T-helper 17 cell (primary cell): ENCODE measurements at regions not wholly inside any gene's neighbourhood (a gene's known extent, or its start where the extent isn't known, plus 50 kb on each side); places are given as distances from the start of the nearest gene placed in this dataset.
"Not testable (repeated sequence)": the region's sequence is repeated elsewhere in the genome, so short reads cannot be mapped to it uniquely, and the experiment has no call there.

ENCODE experiments used
- ATAC-seq: fragments of 150-1000 bp; cut with Tn5 transposase; 2 replicates; pipeline ENCODE4 v1.10.0; 2021; ENCODE audit warnings: mild to moderate bottlenecking, moderate library complexity
- DNase-seq, 3 donors: peaks; one replicate each; pipeline versions ENCODE4 v3.0.0 to v3.0.0-alpha.2; 2020 to 2021
- H3K9me3 ChIP-seq: one replicate; pipeline ENCODE4 v1.7.0; 2013; ENCODE audit warnings: low read length, mild to moderate bottlenecking; ENCODE audit not compliant: control insufficient read depth, poor library complexity, severe bottlenecking
- H3K27ac Mint-ChIP-seq: one replicate; pipeline ENCODE4 v1.8.0; 2022; ENCODE audit warnings: mild to moderate bottlenecking, moderate library complexity, mixed read lengths
- H3K27me3 Mint-ChIP-seq: one replicate; pipeline ENCODE4 v1.8.0; 2022; ENCODE audit warnings: mixed read lengths
- H3K36me3 Mint-ChIP-seq: one replicate; pipeline ENCODE4 v1.8.0; 2022; ENCODE audit warnings: low read depth, mixed read lengths
- H3K4me1 Mint-ChIP-seq: one replicate; pipeline ENCODE4 v1.8.0; 2022; ENCODE audit warnings: mild to moderate bottlenecking, mixed read lengths
- H3K4me3 Mint-ChIP-seq: one replicate; pipeline ENCODE4 v1.8.0; 2022; ENCODE audit warnings: mild to moderate bottlenecking, moderate library complexity, mixed read lengths

DNA sequence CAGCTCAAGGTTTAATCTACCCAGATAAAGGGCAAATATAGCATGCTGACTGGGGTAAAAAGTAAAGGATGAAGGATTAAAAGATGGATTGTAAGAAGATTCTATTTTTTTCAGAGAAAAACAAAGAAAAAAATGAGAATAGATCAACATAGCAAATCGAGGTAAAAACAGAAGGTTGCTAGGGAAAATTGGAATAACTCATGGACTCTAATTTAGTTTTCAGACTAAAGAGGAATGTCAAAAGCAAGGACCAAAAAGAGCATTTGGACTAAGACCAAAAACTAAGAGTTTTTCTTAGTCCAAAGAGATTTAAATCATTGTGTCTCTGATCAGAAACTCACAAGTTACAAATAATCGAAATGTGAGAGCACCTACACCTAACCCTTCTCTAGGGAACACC lies 250.7 kb upstream of the PTPRD start:
- Mint-ChIP-seq H3K27me3 (no peaks in the 10 kb centered on the region), H3K27ac (no peak overlapping the region), H3K36me3 (no peaks in the 10 kb centered on the region), H3K4me3 (no peak overlapping the region), H3K4me1 (no peaks in the 10 kb centered on the region)
- no peaks in the 10 kb centered on the region for H3K9me3 ChIP-seq
- ATAC-seq (no peak), DNase-seq (no peak)

- no peak for ATAC-seq
- no peak for DNase-seq
- Mint-ChIP-seq H3K27ac (no peak overlapping the region), H3K4me1 (no peaks in the 10 kb centered on the region), H3K4me3 (no peak overlapping the region), H3K36me3 (no peaks in the 10 kb centered on the region), H3K27me3 (no peaks in the 10 kb centered on the region)
- H3K9me3 ChIP-seq = no peaks in the 10 kb centered on the region
Measured at GRCh38 chr9:10867194-10867593, 254.4 kb upstream of the PTPRD start.

- Mint-ChIP-seq H3K27me3 (no peaks in the 10 kb centered on the region), H3K4me1 (no peaks in the 10 kb centered on the region), H3K4me3 (no peak overlapping the region), H3K36me3 (no peaks in the 10 kb centered on the region), H3K27ac (no peak overlapping the region)
- ATAC-seq (no peak), DNase-seq (no peak)
- H3K9me3 ChIP-seq = peaks cover 3% of the 10 kb centered on the region
Measured at GRCh38 chr9:10869687-10870086, 256.9 kb upstream of the PTPRD start.

- no peak overlapping the region for H3K27ac Mint-ChIP-seq
- peaks cover 3% of the 10 kb centered on the region for H3K9me3 ChIP-seq
- DNase-seq (no peak), ATAC-seq (no peak)
- H3K36me3 Mint-ChIP-seq = no peaks in the 10 kb centered on the region
- no peak overlapping the region for H3K4me3 Mint-ChIP-seq
- H3K27me3 Mint-ChIP-seq = no peaks in the 10 kb centered on the region
- H3K4me1 Mint-ChIP-seq = no peaks in the 10 kb centered on the region
Measured at GRCh38 chr9:10873999-10874398, 261.2 kb upstream of the PTPRD start.

GRCh38 chr9:10875752-10876151 lies 262.9 kb upstream of the PTPRD start:
- DNase-seq (no peak), ATAC-seq (no peak)
- no peaks in the 10 kb centered on the region for H3K27me3 Mint-ChIP-seq
- H3K4me1 Mint-ChIP-seq = no peaks in the 10 kb centered on the region
- no peak overlapping the region for H3K27ac Mint-ChIP-seq
- H3K4me3 Mint-ChIP-seq = no peak overlapping the region
- H3K9me3 ChIP-seq = peaks cover 3% of the 10 kb centered on the region
- no peaks in the 10 kb centered on the region for H3K36me3 Mint-ChIP-seq

GRCh38 chr9:10876333-10876732 lies 263.5 kb upstream of the PTPRD start:
- Mint-ChIP-seq H3K27me3 (no peaks in the 10 kb centered on the region), H3K36me3 (no peaks in the 10 kb centered on the region), H3K4me1 (no peaks in the 10 kb centered on the region), H3K4me3 (no peak overlapping the region), H3K27ac (no peak overlapping the region)
- peaks cover 3% of the 10 kb centered on the region for H3K9me3 ChIP-seq
- ATAC-seq = no peak
- DNase-seq = no peak

- not testable (repeated sequence) for H3K27ac Mint-ChIP-seq, H3K4me1 Mint-ChIP-seq, H3K4me3 Mint-ChIP-seq, DNase-seq, H3K9me3 ChIP-seq, H3K27me3 Mint-ChIP-seq, ATAC-seq, H3K36me3 Mint-ChIP-seq
Measured at GRCh38 chr9:10890266-10890665, 277.5 kb upstream of the PTPRD start.

DNA sequence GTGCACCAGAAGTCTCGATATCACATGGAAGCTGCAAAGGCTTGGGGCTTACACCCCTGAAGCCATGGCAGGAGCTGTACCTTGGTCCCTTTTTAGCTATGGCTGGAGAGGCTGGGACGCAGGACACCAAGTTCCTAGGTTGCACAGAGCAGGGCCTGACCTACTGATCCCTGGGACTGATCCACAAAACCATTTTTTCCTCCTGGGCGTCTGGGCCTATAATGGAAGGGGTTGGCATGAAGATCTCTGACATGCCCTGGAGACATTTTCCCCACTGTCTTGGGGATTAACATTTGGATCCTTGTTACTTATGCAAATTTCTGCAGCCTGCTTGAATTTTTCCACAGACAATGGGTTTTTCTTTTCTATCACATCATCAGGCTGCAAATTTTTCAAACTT lies 286.7 kb upstream of the PTPRD start:
- DNase-seq (no peak), ATAC-seq (no peak)
- Mint-ChIP-seq H3K27me3 (no peaks in the 10 kb centered on the region), H3K4me1 (no peaks in the 10 kb centered on the region), H3K36me3 (no peaks in the 10 kb centered on the region), H3K4me3 (no peak overlapping the region), H3K27ac (no peak overlapping the region)
- H3K9me3 ChIP-seq = no peaks in the 10 kb centered on the region

- no peaks in the 10 kb centered on the region for H3K9me3 ChIP-seq
- Mint-ChIP-seq H3K27ac (no peak overlapping the region), H3K4me1 (no peaks in the 10 kb centered on the region), H3K27me3 (no peaks in the 10 kb centered on the region), H3K36me3 (no peaks in the 10 kb centered on the region), H3K4me3 (no peak overlapping the region)
- DNase-seq (no peak), ATAC-seq (no peak)
Measured at GRCh38 chr9:10903969-10904368, 291.2 kb upstream of the PTPRD start.

DNA sequence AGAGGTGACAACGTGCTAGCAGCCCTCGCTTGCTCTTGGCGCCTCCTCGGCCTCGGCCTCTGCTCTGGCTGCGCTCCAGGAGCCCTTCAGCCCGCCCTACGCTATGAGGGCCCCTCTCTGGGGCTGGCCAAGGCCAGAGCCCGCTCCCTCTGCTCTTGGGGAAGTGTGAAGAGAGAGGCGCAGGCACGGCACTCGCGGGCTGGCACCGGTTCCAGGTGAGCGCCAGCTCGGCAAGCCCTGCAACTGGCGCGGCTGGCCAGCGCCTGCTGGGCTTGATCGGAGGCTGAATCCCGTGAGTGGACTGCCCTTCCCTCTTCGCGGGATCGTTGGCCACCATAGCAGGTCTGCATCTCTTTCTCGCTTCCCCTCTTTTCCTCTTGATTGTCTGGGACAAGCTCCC lies 298.0 kb upstream of the PTPRD start:
- H3K4me3 Mint-ChIP-seq = no peak overlapping the region
- no peaks in the 10 kb centered on the region for H3K36me3 Mint-ChIP-seq
- no peak overlapping the region for H3K27ac Mint-ChIP-seq
- no peaks in the 10 kb centered on the region for H3K9me3 ChIP-seq
- no peak for ATAC-seq
- H3K4me1 Mint-ChIP-seq = no peaks in the 10 kb centered on the region
- no peaks in the 10 kb centered on the region for H3K27me3 Mint-ChIP-seq
- DNase-seq = no peak

- ATAC-seq (no peak), DNase-seq (no peak)
- no peak overlapping the region for H3K4me3 Mint-ChIP-seq
- no peaks in the 10 kb centered on the region for H3K36me3 Mint-ChIP-seq
- no peaks in the 10 kb centered on the region for H3K27me3 Mint-ChIP-seq
- H3K27ac Mint-ChIP-seq = no peak overlapping the region
- no peaks in the 10 kb centered on the region for H3K9me3 ChIP-seq
- no peaks in the 10 kb centered on the region for H3K4me1 Mint-ChIP-seq
Measured at GRCh38 chr9:10911373-10911772, 298.6 kb upstream of the PTPRD start.

DNA sequence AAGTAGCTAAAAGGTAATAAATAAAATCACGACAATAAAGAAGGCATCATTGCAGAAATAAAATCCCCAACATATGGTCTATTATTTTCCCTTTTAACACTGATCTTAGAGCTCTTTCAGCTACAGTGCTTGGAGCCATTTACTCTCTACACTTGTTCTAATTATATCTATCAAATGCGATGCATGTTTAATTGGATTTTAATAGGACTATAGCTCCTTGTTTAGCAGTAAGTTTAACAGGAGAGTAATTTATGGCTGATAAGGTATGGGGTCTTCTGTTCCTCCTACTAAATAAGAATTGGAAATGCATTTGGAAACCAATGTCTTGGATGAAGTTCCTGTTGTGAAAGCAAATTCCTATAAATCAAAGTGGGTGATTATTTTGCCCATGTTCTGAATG lies 304.2 kb upstream of the PTPRD start:
- ATAC-seq (no peak), DNase-seq (no peak)
- H3K9me3 ChIP-seq = no peaks in the 10 kb centered on the region
- no peaks in the 10 kb centered on the region for H3K27me3 Mint-ChIP-seq
- no peak overlapping the region for H3K4me3 Mint-ChIP-seq
- no peaks in the 10 kb centered on the region for H3K36me3 Mint-ChIP-seq
- no peaks in the 10 kb centered on the region for H3K4me1 Mint-ChIP-seq
- H3K27ac Mint-ChIP-seq = no peak overlapping the region

DNA sequence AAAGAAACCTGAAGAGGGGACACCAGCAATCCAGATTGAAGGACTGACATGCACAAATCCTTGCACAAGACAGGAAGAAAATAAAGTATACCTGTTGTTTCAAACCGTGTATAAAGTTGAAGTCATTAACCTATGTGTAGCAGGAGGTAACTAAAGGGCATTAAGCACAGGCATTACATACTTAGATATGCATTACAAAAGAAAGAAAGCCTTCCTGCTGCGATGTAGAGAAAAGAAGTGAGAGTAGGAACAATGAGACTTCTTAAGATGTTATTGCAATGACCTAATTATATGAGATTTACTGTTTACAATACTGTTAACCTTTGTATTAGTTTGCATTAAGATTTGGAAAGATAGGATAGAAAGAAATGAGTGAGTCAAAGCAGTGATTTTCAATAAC lies 308.9 kb upstream of the PTPRD start:
- Mint-ChIP-seq H3K27ac (no peak overlapping the region), H3K4me3 (no peak overlapping the region), H3K27me3 (no peaks in the 10 kb centered on the region), H3K36me3 (no peaks in the 10 kb centered on the region), H3K4me1 (no peaks in the 10 kb centered on the region)
- H3K9me3 ChIP-seq = no peaks in the 10 kb centered on the region
- ATAC-seq (no peak), DNase-seq (no peak)

- no peaks in the 10 kb centered on the region for H3K27me3 Mint-ChIP-seq
- no peaks in the 10 kb centered on the region for H3K4me1 Mint-ChIP-seq
- ATAC-seq (no peak), DNase-seq (no peak)
- H3K36me3 Mint-ChIP-seq = no peaks in the 10 kb centered on the region
- no peak overlapping the region for H3K4me3 Mint-ChIP-seq
- no peak overlapping the region for H3K27ac Mint-ChIP-seq
- H3K9me3 ChIP-seq = no peaks in the 10 kb centered on the region
Measured at GRCh38 chr9:10925896-10926295, 313.1 kb upstream of the PTPRD start.

DNA sequence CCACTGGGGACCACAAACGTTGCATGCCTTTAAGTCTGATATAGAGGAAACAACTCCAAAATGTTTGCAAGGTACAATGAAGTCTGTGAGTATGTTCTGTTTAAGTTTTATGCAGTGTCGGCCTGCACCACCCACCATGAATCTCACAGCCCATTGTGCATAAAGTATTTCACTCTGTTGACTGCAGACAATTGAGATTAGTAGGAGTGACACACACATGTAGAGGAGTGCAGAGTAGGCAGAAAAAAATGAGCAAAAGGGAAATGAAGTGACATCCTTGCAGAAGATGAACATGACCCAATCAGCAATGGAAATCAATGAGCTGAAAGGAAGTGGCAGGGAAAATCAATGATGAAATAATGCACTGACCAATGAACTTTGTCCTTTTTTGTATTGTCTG lies 315.6 kb upstream of the PTPRD start:
- no peaks in the 10 kb centered on the region for H3K4me1 Mint-ChIP-seq
- no peaks in the 10 kb centered on the region for H3K9me3 ChIP-seq
- DNase-seq (no peak), ATAC-seq (no peak)
- no peak overlapping the region for H3K27ac Mint-ChIP-seq
- no peaks in the 10 kb centered on the region for H3K27me3 Mint-ChIP-seq
- H3K36me3 Mint-ChIP-seq = no peaks in the 10 kb centered on the region
- no peak overlapping the region for H3K4me3 Mint-ChIP-seq
